ENCODE measurements at regions not wholly inside any gene's neighbourhood (a gene's known extent, or its start where the extent isn't known, plus 50 kb on each side); places are given as distances from the start of the nearest gene placed in this dataset.

- Histone ChIP-seq H3K27ac (no peak overlapping the region), H3K36me3 (no peaks in the 10 kb centered on the region), H3K27me3 (ENCODE audit: insufficient read depth, low read depth, severe bottlenecking) (no peaks in the 10 kb centered on the region), H3K9me3 (ENCODE audit: severe bottlenecking) (no peaks in the 10 kb centered on the region), H3K4me3 (ENCODE audit: low read depth, low read length) (no peak overlapping the region)
- DNase-seq = no peak
- TF ChIP-seq, protein P1, sequence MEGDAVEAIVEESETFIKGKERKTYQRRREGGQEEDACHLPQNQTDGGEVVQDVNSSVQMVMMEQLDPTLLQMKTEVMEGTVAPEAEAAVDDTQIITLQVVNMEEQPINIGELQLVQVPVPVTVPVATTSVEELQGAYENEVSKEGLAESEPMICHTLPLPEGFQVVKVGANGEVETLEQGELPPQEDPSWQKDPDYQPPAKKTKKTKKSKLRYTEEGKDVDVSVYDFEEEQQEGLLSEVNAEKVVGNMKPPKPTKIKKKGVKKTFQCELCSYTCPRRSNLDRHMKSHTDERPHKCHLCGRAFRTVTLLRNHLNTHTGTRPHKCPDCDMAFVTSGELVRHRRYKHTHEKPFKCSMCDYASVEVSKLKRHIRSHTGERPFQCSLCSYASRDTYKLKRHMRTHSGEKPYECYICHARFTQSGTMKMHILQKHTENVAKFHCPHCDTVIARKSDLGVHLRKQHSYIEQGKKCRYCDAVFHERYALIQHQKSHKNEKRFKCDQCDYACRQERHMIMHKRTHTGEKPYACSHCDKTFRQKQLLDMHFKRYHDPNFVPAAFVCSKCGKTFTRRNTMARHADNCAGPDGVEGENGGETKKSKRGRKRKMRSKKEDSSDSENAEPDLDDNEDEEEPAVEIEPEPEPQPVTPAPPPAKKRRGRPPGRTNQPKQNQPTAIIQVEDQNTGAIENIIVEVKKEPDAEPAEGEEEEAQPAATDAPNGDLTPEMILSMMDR (IDR thresholded peaks at IDR 0.05; ENCODE audit: low read depth, low read length) = no peak
Observed at GRCh38 chr17:73994946-73995345, 208.5 kb upstream of the RPL38 start.

DNA sequence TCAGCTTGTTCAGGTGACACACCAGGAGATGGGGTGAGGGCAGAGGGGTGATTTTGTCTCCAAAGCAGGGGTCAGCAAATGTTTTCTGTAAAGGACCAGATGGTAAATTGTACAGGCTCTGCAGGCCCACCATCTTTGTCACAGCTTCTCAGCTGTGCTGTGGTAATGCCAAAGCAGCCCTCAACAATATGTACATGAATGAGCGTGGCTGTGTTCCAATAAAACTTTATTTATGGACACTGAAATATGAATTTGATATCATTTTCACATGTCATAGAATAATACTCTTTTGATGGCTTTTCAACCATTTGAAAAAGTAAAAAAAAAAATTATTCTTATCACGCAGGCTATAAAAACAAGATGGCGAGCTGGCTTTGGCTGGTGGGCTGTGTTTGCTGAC is 206.4 kb upstream of the RPL38 start:
- H3K27ac ChIP-seq = no peak overlapping the region
- TF ChIP-seq, protein P1 (IDR thresholded peaks at IDR 0.05; ENCODE audit: low read depth, low read length) = no peak
- no peaks in the 10 kb centered on the region for H3K9me3 ChIP-seq (ENCODE audit: severe bottlenecking)
- H3K36me3 ChIP-seq = no peaks in the 10 kb centered on the region
- H3K27me3 ChIP-seq (ENCODE audit: insufficient read depth, low read depth, severe bottlenecking) = no peaks in the 10 kb centered on the region
- DNase-seq = no peak
- no peak overlapping the region for H3K4me3 ChIP-seq (ENCODE audit: low read depth, low read length)

DNA sequence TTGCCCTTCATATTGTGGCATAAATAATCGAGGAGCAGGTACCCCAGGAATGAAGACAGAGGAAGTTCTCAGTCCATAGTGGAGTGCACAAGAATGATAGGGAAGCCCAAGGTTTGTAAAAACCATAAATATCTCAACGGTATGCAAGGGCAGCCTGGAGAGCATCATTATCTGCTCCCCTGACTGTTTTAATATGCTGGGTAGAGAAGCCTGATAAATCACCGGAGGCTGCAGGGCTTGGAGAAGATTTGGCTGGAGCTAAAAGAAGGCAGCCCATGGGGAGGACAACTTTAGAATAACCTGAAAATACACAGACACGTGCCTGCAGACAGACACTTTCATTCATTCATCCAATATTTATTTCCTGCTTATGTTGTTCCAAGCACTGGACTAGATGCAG is 205.2 kb upstream of the RPL38 start:
- no peak overlapping the region for H3K4me3 ChIP-seq (ENCODE audit: low read depth, low read length)
- TF ChIP-seq, protein P1 (IDR thresholded peaks at IDR 0.05; ENCODE audit: low read depth, low read length) = no peak
- DNase-seq = no peak
- no peaks in the 10 kb centered on the region for H3K27me3 ChIP-seq (ENCODE audit: insufficient read depth, low read depth, severe bottlenecking)
- H3K36me3 ChIP-seq = no peaks in the 10 kb centered on the region
- H3K27ac ChIP-seq = no peak overlapping the region
- H3K9me3 ChIP-seq (ENCODE audit: severe bottlenecking) = no peaks in the 10 kb centered on the region

- Histone ChIP-seq H3K4me3 (ENCODE audit: low read depth, low read length) (no peak overlapping the region), H3K36me3 (no peaks in the 10 kb centered on the region), H3K27ac (no peak overlapping the region), H3K27me3 (ENCODE audit: insufficient read depth, low read depth, severe bottlenecking) (no peaks in the 10 kb centered on the region), H3K9me3 (ENCODE audit: severe bottlenecking) (no peaks in the 10 kb centered on the region)
- peak; percentile 92 for DNase-seq
- TF ChIP-seq, protein P1 (IDR thresholded peaks at IDR 0.05; ENCODE audit: low read depth, low read length) = peak; percentile 100
Observed at GRCh38 chr17:73998653-73999645, 204.5 kb upstream of the RPL38 start.

DNA sequence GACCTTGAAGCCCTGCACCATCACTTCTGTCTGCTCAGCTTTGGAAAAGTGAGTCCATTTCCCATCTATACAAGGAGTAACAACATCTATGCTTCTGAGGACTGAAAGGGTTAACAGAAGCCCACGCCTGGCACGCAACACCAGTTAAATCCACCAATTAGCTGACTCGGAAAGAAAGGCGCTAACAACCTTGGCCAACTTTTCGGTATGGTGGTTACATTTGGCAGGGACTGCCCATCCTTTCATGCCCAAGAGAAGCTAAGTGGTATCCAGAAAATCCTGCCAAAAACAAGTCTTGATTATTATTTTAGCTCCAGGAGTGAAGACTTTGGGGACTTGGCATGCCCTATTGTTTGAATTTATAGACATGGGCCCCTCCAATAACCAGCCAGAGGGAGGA is 202.3 kb upstream of the RPL38 start:
- TF ChIP-seq, protein P1 (IDR thresholded peaks at IDR 0.05; ENCODE audit: low read depth, low read length) = no peak
- DNase-seq = no peak
- no peak overlapping the region for H3K4me3 ChIP-seq (ENCODE audit: low read depth, low read length)
- no peak overlapping the region for H3K27ac ChIP-seq
- H3K36me3 ChIP-seq = no peaks in the 10 kb centered on the region
- H3K27me3 ChIP-seq (ENCODE audit: insufficient read depth, low read depth, severe bottlenecking) = no peaks in the 10 kb centered on the region
- H3K9me3 ChIP-seq (ENCODE audit: severe bottlenecking) = no peaks in the 10 kb centered on the region
